HG03565 (cell line): ENCODE measurements at regions not wholly inside any gene's neighbourhood (a gene's known extent, or its start where the extent isn't known, plus 50 kb on each side); places are given as distances from the start of the nearest gene placed in this dataset.
"Not testable (repeated sequence)": the region's sequence is repeated elsewhere in the genome, so short reads cannot be mapped to it uniquely, and the experiment has no call there.

ENCODE experiments used
- ATAC-seq: cut with Tn5 transposase; IDR thresholded peaks from one replicate; pipeline ENCODE4 v1.9.1; 2021; ENCODE audit warnings: mild to moderate bottlenecking, moderate library complexity; ENCODE audit not compliant: unreplicated experiment

GRCh38 chr6:71007298-71007697 is 50.4 kb upstream of the B3GAT2 start:
- ATAC-seq: not testable (repeated sequence)

- ATAC-seq: no peak
Measured at GRCh38 chr6:71011871-71012371, 55.1 kb upstream of the B3GAT2 start.

DNA sequence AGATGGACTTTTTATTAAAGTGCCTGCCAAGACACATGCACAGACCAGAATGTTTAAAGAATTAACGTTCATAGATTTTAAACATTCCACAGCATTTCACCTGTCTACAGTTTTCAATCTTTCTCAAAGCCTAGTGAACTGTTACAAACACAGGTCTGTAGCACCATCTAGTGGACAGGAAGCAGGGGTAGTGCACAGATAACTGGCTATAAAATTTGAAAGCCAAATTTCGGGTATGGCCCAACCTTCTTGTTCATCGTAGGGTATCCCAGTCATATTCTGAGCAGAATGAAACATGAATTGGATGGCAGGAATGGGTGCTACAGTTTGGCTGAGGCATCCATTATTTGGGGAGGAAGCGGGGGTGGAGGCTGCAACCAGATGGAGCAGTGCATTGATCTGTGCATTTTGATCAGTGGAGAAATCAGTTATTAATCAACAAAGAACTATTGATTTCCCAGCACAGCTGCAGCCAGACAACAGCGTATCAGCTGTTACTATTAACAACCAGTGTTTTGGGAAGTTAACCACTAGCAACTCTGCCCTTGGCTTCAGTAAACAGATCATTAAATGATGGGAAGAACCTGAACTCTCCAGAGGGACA is 56.1 kb upstream of the B3GAT2 start:
- peak; percentile 86 for ATAC-seq

GRCh38 chr6:71015392-71015791 is 58.5 kb upstream of the B3GAT2 start:
- no peak for ATAC-seq

DNA sequence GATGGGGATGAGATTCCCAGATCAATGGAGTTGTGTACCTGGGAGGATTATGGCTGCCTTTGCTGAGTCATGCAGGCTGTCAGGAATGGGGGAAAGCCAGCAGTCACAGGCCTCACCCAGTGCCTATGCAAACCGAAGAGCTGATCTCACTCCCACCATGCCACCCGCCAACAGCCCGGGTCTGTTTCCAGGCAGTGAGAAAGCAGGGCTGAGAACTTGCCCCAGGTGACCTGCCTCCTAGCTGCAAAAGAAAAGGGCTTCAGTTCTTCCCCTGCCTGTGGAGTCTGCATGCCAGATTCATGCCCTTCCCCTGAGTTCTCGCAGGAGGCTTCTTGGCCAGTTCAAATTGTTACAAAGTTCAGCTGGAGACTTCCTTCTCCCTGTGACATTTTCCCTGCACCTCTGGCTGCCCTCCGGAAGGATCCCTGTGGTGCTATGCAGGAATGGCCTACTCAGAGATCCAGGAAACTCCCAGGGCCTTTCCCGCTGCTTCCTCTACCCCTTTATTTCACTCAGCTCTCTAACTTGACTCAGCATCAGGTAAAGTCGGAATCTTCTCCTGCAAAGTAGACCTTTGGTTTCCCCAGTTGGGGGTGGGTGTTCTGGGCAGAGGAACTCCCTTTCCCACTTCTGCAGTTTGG is 71.5 kb upstream of the B3GAT2 start:
- ATAC-seq: no peak

GRCh38 chr6:71028877-71029252 is 72.0 kb upstream of the B3GAT2 start:
- no peak for ATAC-seq

- ATAC-seq: no peak
Measured at GRCh38 chr6:71029555-71029954, 72.7 kb upstream of the B3GAT2 start.

DNA sequence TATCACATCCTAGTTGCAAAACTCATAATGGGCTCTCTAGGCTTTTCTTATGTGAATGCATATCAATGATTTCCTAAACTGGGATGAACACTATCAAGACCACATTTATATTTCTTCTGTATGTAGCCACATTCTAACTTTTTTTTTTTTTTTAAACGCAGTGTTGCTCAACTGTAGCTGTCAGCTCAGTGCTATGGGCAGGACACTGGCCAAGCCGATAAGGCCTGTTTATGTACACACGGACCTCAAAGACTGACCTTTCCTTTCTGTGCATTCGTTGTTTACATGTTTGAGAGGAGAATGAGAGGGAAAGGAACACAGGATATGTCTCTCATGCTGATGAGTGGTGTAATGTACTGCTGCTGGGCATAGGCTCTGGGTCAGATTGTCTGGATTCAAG is 75.1 kb upstream of the B3GAT2 start:
- ATAC-seq: no peak

DNA sequence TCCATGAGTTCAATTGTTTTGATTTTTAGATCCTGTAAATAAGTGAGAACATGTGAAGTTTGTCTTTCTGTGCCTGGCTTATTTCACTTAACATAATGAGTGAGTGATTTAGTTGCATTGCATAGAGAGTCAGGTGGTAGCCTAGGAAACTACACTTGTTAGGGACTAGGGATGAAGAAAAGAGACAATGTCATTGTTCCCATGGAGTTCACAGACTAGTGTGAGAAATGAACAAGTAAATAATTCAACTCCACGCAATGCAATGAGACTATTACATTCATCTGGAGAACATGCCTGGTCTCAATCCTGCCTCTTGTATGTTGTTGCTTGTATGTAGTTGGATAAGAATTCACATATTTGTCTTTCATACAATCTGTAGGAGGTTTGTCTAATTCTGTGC is 76.3 kb upstream of the B3GAT2 start:
- ATAC-seq: no peak

DNA sequence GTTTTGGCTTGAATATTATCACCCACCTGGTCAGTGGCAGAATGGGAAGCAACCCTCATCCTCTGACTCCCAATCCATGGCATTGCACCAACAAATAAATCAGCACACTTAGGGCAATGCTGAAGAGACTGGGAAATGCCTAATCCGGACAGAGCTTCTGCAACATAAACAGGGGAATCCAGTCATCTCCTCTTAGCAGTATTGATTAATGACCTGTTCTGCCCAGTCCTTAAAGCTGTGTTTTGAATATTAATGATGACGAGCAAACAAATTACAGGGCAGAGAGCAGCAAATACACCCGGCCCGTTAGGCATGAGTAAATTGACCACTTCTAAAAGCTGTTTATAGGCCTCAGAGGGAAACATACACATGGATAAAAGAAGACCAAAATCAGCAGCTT is 77.0 kb upstream of the B3GAT2 start:
- ATAC-seq: no peak

DNA sequence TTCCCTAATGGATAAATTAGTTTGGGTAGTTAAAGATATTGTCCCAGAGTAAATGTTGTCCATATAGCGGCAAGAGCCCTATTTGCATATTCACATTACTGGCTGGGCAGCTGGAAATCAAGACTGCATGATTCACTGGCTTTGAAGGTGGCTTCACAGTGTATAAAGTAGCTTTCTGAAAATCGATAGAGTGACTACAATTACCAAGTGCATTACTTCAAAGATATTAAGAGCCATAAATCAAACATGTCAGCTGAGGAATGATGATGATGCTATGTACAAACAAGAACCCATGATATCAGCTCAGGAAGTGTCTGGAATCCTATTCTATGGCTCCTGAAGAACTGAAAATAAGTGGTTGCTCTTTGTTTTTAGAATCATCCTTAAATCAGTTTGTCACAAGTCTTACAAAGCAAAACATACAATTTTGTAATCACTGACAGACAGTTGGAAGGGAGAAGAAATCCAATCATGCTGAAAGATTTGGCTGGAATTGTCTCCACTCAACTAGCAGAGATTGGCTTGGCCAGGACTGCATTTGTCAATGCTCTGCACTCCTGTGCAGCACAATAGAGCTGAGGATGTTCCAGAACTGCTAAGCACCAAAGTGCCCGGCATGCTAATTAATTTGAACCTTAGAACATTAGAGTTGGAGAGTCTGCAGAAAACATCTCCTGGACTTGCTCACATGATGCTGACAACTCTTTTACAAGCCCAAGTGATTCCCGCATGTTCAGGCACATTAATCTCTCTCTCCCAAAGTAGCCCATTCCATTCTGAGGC is 77.9 kb upstream of the B3GAT2 start:
- ATAC-seq: no peak

- ATAC-seq: no peak
Measured at GRCh38 chr6:71035871-71036270, 79.0 kb upstream of the B3GAT2 start.

GRCh38 chr6:71038711-71039344 is 82.0 kb upstream of the B3GAT2 start:
- no peak for ATAC-seq

DNA sequence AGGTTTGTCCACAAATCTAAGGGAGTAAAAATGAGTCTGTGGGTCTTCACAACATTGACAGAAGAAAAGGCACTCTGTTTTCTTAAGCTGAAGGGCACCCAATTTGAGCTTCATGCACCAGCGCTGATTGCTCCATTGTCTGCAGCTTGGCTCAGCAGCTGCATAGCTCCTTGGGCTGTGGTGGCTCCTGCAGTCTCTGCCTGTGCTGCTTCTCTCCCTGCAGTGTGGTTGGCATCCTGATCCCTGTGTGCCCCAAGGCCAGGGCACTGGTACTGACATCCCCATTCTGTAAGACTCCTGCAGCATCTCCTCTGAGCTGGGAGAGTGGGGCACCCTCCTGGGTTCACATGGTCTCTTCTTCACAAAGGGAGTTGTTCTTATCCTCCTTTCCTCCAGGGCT is 83.2 kb upstream of the B3GAT2 start:
- ATAC-seq: no peak

DNA sequence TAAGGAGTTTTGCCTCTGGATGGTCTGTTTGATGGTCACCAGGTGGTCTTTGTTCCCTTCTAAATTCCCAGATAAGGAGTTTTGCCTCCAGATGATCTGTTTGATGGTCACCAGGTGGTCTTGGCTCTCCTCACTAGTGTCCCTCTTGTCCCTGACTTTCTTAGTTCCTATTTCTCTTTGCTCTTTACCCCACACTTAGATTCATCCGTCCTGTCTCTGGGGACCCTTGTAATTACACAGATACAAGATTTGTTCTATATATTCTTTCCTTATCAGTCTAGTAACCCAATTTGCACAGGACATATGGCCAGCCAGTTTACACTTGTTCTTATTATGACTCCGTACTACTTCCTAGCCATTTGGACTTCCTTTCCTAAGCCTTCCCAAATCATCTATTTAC is 84.0 kb upstream of the B3GAT2 start:
- ATAC-seq: no peak

- ATAC-seq: no peak
Measured at GRCh38 chr6:71043902-71044301, 87.0 kb upstream of the B3GAT2 start.

DNA sequence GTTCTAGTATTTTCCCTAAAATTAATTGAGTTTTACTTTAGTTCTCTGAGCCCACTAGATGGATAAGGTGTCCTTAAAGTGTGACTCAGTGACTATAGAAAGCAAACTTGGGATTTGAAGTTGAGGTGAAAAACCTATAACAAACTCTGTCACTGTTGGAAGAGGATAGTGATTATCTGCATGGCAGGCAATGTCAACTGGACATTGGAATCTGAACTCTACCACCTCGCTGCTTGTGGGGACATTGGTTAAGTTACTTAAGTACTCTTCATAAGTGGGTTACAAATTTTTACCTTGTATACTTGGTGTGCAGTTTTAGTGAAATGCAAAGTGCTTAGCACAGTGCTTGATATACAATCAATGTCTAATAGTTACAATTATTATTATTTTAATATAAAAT is 87.9 kb upstream of the B3GAT2 start:
- no peak for ATAC-seq

GRCh38 chr6:71045296-71045695 is 88.4 kb upstream of the B3GAT2 start:
- ATAC-seq: no peak

GRCh38 chr6:71047417-71047816 is 90.6 kb upstream of the B3GAT2 start:
- no peak for ATAC-seq

DNA sequence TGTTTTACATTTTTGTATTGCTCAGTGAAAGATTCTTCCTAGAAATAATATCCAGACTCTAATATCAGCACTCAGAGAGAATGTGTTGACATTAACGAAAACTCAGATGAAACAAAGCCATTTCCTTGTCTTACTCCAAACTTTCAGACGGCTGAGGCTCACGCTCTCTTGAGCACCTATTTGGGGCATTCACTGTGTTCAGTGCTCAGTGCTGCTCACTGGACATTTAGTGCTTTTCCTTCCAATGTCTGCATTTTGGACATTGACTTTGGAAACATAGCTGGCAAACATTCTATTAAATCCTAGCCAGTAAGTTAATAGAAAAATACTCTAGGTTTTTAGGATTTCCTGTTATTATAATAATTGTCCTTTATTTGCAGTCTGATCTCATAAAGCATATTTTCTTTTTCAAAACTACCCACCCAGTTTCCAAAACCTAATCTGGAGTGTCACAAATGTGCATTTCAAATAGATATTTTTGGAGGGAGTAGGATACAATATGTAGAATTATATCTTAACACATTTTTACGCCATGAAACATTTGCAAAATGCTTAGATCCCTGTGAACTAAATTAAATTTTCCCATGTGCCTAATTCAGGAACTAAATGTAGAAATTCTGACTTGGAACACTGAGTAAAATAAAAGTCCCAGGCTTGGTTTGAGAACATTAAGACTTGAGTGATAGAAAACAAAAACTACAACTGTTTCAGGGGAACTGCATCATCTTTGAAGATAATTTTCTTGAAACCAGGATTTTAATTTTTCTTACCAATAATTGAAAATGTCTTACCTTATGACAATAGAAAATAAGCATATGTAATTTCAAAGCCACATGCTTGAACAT is 91.7 kb upstream of the B3GAT2 start:
- no peak for ATAC-seq
